GM23338 (cell line): ENCODE measurements at regions not wholly inside any gene's neighbourhood (a gene's known extent, or its start where the extent isn't known, plus 50 kb on each side); places are given as distances from the start of the nearest gene placed in this dataset.

ENCODE experiments used
- ATAC-seq: fragments of 200-7000 bp; cut with Tn5 transposase; 3 replicates; pipeline ENCODE4 v1.9.1; 2020
- DNase-seq: peaks from one replicate; pipeline ENCODE4 v3.0.0-alpha.2; 2015; ENCODE audit warnings: low spot score
- H2AFZ ChIP-seq: fragments of 200-600 bp; sonication (generic); 2 replicates; pipeline ENCODE4 v1.8.0; 2016; ENCODE audit warnings: antibody characterized with exemption, mild to moderate bottlenecking, moderate library complexity
- H3F3A ChIP-seq: fragments of 200-600 bp; sonication (generic); replicated peaks from 2 replicates; pipeline ENCODE4 v1.8.0; 2017; ENCODE audit warnings: antibody characterized with exemption, mixed run types, low read depth
- H3K27ac ChIP-seq: fragments of 200-600 bp; sonication (generic); 2 replicates; pipeline ENCODE4 v1.6.1; 2016; ENCODE audit warnings: low read depth
- H3K27me3 ChIP-seq: fragments of 200-600 bp; sonication (generic); 2 replicates; pipeline ENCODE4 v1.8.0; 2016; ENCODE audit warnings: mild to moderate bottlenecking, mixed run types, moderate library complexity; ENCODE audit not compliant: insufficient read depth
- H3K36me3 ChIP-seq: fragments of 200-600 bp; sonication (generic); 2 replicates; pipeline ENCODE4 v1.8.0; 2016; ENCODE audit warnings: mild to moderate bottlenecking; ENCODE audit not compliant: insufficient read depth
- H3K4me1 ChIP-seq: fragments of 200-600 bp; sonication (generic); 2 replicates; pipeline ENCODE4 v1.8.0; 2016; ENCODE audit warnings: mild to moderate bottlenecking, moderate library complexity; ENCODE audit not compliant: insufficient read depth
- H3K4me2 ChIP-seq: fragments of 200-600 bp; sonication (generic); 2 replicates; pipeline ENCODE4 v1.7.1; 2017; ENCODE audit warnings: mixed run types
- H3K4me3 ChIP-seq: fragments of 200-600 bp; sonication (generic); 2 replicates; pipeline ENCODE4 v1.6.1; 2016; ENCODE audit warnings: mixed run types
- H3K79me2 ChIP-seq: fragments of 200-600 bp; sonication (generic); replicated peaks from 2 replicates; pipeline ENCODE4 v1.8.0; 2017; ENCODE audit warnings: mild to moderate bottlenecking; ENCODE audit not compliant: insufficient read depth
- H3K9me2 ChIP-seq: fragments of 200-600 bp; sonication (generic); 2 replicates; pipeline ENCODE4 v1.8.0; 2017; ENCODE audit not compliant: insufficient read depth
- H4K20me1 ChIP-seq: fragments of 200-600 bp; sonication (generic); replicated peaks from 2 replicates; pipeline ENCODE4 v1.8.0; 2017; ENCODE audit warnings: mild to moderate bottlenecking; ENCODE audit not compliant: insufficient read depth
- H3K27ac Mint-ChIP-seq: 2 replicates; pipeline ENCODE4 v1.8.0; 2020; ENCODE audit warnings: inconsistent platforms, mild to moderate bottlenecking, moderate library complexity, mixed read lengths
- H3K27me3 Mint-ChIP-seq: 3 replicates; pipeline ENCODE4 v1.8.0; 2022; ENCODE audit warnings: low read depth, mild to moderate bottlenecking, moderate library complexity, mixed read lengths, inconsistent platforms; ENCODE audit not compliant: insufficient read depth, poor library complexity
- H3K36me3 Mint-ChIP-seq: 3 replicates; pipeline ENCODE4 v1.8.0; 2021; ENCODE audit warnings: low read depth, mild to moderate bottlenecking, inconsistent platforms, moderate library complexity, mixed read lengths
- H3K4me1 Mint-ChIP-seq: 3 replicates; pipeline ENCODE4 v1.8.0; 2020; ENCODE audit warnings: mild to moderate bottlenecking, inconsistent platforms, mixed read lengths
- H3K4me3 Mint-ChIP-seq: 3 replicates; pipeline ENCODE4 v1.8.0; 2021; ENCODE audit warnings: moderate library complexity, mild to moderate bottlenecking, inconsistent platforms, mixed read lengths
- H3K9me3 Mint-ChIP-seq: 3 replicates; pipeline ENCODE4 v1.8.0; 2020; ENCODE audit warnings: moderate library complexity, mild to moderate bottlenecking, inconsistent platforms, mixed read lengths
- CREB1 ChIP-seq: fragments of 250-450 bp; sonication (Bioruptor Pico); IDR thresholded peaks from 2 replicates; pipeline ENCODE4 v1.5.0; 2020; ENCODE audit warnings: low read depth, mild to moderate bottlenecking, moderate library complexity
- EZH2phosphoT487 ChIP-seq: fragments of 200-600 bp; sonication (generic); IDR thresholded peaks from one replicate; pipeline ENCODE4 v1.8.1; 2018; ENCODE audit warnings: antibody characterized with exemption; ENCODE audit not compliant: unreplicated experiment
- POLR2AphosphoS5 ChIP-seq: IDR thresholded peaks from 2 replicates; pipeline ENCODE4 v1.6.1; 2016; ENCODE audit warnings: antibody characterized with exemption, low read depth
- STAT1 ChIP-seq: IDR thresholded peaks from one replicate; pipeline ENCODE4 v1.6.1; 2016; ENCODE audit warnings: antibody characterized with exemption; ENCODE audit not compliant: unreplicated experiment
- ZNF114 ChIP-seq: fragments of 250-450 bp; sonication (Bioruptor Pico); IDR thresholded peaks from 2 replicates; pipeline ENCODE4 v1.5.0; 2020; ENCODE audit warnings: mild to moderate bottlenecking, moderate library complexity
- TF ChIP-seq, protein P1 (sequence below): fragments of 250-450 bp; sonication (Bioruptor Pico); IDR thresholded peaks from 2 replicates; pipeline ENCODE4 v1.5.0; 2020; ENCODE audit warnings: mild to moderate bottlenecking, moderate library complexity
- TF ChIP-seq, protein P2 (sequence below), 2 experiments: fragments of 200-600 bp in 1 of 2; sonication (generic) in 1 of 2; conservative IDR thresholded peaks; 2 replicates each; pipeline versions ENCODE4 v1.5.1 to v1.6.1; 2016 to 2017; ENCODE audit warnings: antibody characterized with exemption in 2 of 2, low read depth in 2 of 2, mild to moderate bottlenecking in 2 of 2, moderate library complexity in 1 of 2

DNA sequence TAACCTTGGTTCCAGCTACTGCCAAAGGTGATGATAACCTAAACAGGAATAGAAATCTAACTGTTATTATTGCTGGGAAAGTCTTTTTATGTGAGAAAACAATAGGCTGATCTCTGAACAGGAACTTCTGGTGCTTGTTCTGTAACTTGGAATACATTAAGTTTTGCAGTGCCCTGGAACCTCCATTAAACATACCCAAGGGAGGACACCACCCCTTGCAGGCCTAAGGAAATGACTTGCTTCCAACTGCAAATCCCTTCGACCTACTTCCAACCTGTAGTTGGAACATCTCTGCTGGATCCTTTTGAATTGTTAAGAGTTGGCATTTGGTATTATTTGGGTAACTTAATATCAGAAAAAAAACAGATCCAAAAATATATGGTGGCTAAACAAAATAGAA is 188.4 kb upstream of the API5 start (continued):
- TF ChIP-seq, protein P1, sequence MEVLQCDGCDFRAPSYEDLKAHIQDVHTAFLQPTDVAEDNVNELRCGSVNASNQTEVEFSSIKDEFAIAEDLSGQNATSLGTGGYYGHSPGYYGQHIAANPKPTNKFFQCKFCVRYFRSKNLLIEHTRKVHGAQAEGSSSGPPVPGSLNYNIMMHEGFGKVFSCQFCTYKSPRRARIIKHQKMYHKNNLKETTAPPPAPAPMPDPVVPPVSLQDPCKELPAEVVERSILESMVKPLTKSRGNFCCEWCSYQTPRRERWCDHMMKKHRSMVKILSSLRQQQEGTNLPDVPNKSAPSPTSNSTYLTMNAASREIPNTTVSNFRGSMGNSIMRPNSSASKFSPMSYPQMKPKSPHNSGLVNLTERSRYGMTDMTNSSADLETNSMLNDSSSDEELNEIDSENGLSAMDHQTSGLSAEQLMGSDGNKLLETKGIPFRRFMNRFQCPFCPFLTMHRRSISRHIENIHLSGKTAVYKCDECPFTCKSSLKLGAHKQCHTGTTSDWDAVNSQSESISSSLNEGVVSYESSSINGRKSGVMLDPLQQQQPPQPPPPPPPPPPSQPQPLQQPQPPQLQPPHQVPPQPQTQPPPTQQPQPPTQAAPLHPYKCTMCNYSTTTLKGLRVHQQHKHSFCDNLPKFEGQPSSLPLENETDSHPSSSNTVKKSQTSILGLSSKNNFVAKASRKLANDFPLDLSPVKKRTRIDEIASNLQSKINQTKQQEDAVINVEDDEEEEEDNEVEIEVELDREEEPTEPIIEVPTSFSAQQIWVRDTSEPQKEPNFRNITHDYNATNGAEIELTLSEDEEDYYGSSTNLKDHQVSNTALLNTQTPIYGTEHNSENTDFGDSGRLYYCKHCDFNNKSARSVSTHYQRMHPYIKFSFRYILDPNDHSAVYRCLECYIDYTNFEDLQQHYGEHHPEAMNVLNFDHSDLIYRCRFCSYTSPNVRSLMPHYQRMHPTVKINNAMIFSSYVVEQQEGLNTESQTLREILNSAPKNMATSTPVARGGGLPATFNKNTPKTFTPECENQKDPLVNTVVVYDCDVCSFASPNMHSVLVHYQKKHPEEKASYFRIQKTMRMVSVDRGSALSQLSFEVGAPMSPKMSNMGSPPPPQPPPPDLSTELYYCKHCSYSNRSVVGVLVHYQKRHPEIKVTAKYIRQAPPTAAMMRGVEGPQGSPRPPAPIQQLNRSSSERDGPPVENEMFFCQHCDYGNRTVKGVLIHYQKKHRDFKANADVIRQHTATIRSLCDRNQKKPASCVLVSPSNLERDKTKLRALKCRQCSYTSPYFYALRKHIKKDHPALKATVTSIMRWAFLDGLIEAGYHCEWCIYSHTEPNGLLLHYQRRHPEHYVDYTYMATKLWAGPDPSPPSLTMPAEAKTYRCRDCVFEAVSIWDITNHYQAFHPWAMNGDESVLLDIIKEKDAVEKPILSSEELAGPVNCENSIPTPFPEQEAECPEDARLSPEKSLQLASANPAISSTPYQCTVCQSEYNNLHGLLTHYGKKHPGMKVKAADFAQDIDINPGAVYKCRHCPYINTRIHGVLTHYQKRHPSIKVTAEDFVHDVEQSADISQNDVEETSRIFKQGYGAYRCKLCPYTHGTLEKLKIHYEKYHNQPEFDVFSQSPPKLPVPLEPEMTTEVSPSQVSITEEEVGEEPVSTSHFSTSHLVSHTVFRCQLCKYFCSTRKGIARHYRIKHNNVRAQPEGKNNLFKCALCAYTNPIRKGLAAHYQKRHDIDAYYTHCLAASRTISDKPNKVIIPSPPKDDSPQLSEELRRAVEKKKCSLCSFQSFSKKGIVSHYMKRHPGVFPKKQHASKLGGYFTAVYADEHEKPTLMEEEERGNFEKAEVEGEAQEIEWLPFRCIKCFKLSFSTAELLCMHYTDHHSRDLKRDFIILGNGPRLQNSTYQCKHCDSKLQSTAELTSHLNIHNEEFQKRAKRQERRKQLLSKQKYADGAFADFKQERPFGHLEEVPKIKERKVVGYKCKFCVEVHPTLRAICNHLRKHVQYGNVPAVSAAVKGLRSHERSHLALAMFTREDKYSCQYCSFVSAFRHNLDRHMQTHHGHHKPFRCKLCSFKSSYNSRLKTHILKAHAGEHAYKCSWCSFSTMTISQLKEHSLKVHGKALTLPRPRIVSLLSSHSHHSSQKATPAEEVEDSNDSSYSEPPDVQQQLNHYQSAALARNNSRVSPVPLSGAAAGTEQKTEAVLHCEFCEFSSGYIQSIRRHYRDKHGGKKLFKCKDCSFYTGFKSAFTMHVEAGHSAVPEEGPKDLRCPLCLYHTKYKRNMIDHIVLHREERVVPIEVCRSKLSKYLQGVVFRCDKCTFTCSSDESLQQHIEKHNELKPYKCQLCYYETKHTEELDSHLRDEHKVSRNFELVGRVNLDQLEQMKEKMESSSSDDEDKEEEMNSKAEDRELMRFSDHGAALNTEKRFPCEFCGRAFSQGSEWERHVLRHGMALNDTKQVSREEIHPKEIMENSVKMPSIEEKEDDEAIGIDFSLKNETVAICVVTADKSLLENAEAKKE (CRISPR knock-in tag): no peak
- no peak for TF ChIP-seq ZNF114

DNA sequence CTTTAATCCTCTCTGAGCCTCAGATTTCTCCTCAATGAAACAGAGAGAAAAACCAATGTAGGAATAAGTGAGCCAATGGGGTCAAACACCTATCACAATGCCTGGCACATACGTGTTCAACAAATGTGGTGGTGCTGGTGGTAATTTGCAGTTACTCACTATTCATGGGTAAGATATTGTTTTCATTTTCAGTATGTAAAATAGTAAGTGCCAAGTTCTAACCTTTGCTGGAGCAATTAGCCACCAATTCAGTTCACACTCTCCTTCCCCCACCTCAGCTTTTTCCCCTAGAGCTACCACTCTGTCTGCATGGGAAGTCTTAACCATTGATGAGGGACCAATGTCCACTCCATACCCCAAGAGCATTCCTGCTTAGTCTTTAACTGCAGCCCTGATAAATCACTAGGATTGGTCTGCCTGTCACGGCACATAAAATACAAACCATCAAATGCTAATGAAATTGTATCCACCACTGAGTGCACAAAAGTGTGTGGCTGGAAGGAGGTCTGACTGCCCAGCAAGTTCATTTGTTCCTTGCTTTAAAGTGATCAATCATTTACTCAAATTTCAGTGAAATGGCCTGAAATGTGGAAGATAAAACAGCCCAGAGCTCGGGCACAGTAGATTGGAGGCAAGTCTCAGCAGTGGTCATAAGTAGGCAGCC is 187.4 kb upstream of the API5 start:
- H3K36me3 Mint-ChIP-seq: peaks cover 6% of the 10 kb centered on the region
- TF ChIP-seq CREB1 (CRISPR knock-in tag) (no peak), POLR2AphosphoS5 (no peak), STAT1 (no peak), EZH2phosphoT487 (no peak)
- TF ChIP-seq, protein P2, sequence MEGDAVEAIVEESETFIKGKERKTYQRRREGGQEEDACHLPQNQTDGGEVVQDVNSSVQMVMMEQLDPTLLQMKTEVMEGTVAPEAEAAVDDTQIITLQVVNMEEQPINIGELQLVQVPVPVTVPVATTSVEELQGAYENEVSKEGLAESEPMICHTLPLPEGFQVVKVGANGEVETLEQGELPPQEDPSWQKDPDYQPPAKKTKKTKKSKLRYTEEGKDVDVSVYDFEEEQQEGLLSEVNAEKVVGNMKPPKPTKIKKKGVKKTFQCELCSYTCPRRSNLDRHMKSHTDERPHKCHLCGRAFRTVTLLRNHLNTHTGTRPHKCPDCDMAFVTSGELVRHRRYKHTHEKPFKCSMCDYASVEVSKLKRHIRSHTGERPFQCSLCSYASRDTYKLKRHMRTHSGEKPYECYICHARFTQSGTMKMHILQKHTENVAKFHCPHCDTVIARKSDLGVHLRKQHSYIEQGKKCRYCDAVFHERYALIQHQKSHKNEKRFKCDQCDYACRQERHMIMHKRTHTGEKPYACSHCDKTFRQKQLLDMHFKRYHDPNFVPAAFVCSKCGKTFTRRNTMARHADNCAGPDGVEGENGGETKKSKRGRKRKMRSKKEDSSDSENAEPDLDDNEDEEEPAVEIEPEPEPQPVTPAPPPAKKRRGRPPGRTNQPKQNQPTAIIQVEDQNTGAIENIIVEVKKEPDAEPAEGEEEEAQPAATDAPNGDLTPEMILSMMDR (conservative IDR thresholded peaks at IDR 0.05; ENCODE audit: low read depth in 2 of 2): no peak
- TF ChIP-seq, protein P1 (CRISPR knock-in tag): no peak
- H3K27ac ChIP-seq: no peak overlapping the region
- H3K9me3 Mint-ChIP-seq: peaks cover 93% of the 10 kb centered on the region
- no peak overlapping the region for H3K4me3 ChIP-seq
- DNase-seq (no peak), ATAC-seq (no peak)
- H2AFZ ChIP-seq: no peak overlapping the region
- H3K4me1 Mint-ChIP-seq: no peaks in the 10 kb centered on the region
- no peak overlapping the region for H3K4me2 ChIP-seq
- H3K27me3 ChIP-seq: no peaks in the 10 kb centered on the region
- H3K9me2 ChIP-seq: no peaks in the 10 kb centered on the region
- no peak overlapping the region for H3K4me3 Mint-ChIP-seq
- no peaks in the 10 kb centered on the region for H3F3A ChIP-seq
- no peak overlapping the region for H3K27ac Mint-ChIP-seq
- no peaks in the 10 kb centered on the region for H3K4me1 ChIP-seq
- H3K36me3 ChIP-seq: no peaks in the 10 kb centered on the region
- no peaks in the 10 kb centered on the region for H4K20me1 ChIP-seq
- no peaks in the 10 kb centered on the region for H3K79me2 ChIP-seq
- H3K27me3 Mint-ChIP-seq: no peaks in the 10 kb centered on the region
